NCI-H524 treated with DMSO at 0.1 percent for 48 hours (cell line): ENCODE measurements at regions not wholly inside any gene's neighbourhood (a gene's known extent, or its start where the extent isn't known, plus 50 kb on each side); places are given as distances from the start of the nearest gene placed in this dataset.
"Not testable (repeated sequence)": the region's sequence is repeated elsewhere in the genome, so short reads cannot be mapped to it uniquely, and the experiment has no call there.

ENCODE experiments used
- DNase-seq: peaks from one replicate; lab custom pipeline; 2025; lab: John Stamatoyannopoulos, UW

GRCh38 chr16:85527042-85527766 lies 85.9 kb upstream of the GSE1 start:
- DNase-seq, result no peak

GRCh38 chr16:85527767-85528297 lies 85.3 kb upstream of the GSE1 start:
- no peak for DNase-seq

GRCh38 chr16:85528528-85529387 lies 84.4 kb upstream of the GSE1 start:
- no peak for DNase-seq

- no peak for DNase-seq
Observed at GRCh38 chr16:85529489-85530369, 83.4 kb upstream of the GSE1 start.

GRCh38 chr16:85530370-85530739 lies 82.8 kb upstream of the GSE1 start:
- DNase-seq, result peak; percentile 74

- no peak for DNase-seq
Observed at GRCh38 chr16:85531516-85531915, 81.6 kb upstream of the GSE1 start.

GRCh38 chr16:85532147-85532546 lies 81.0 kb upstream of the GSE1 start:
- DNase-seq, result no peak

GRCh38 chr16:85533593-85533992 lies 79.5 kb upstream of the GSE1 start:
- DNase-seq, result not testable (repeated sequence)

- no peak for DNase-seq
Observed at GRCh38 chr16:85534536-85535351, 78.4 kb upstream of the GSE1 start.

- no peak for DNase-seq
Observed at GRCh38 chr16:85535352-85536072, 77.6 kb upstream of the GSE1 start.

GRCh38 chr16:85536073-85536410 lies 77.1 kb upstream of the GSE1 start:
- DNase-seq, result no peak

GRCh38 chr16:85536411-85537330 lies 76.5 kb upstream of the GSE1 start:
- DNase-seq, result no peak

- DNase-seq, result no peak
Observed at GRCh38 chr16:85537331-85537788, 75.8 kb upstream of the GSE1 start.

- DNase-seq, result no peak
Observed at GRCh38 chr16:85537795-85538401, 75.2 kb upstream of the GSE1 start.

- DNase-seq, result no peak
Observed at GRCh38 chr16:85539084-85539483, 74.0 kb upstream of the GSE1 start.

- no peak for DNase-seq
Observed at GRCh38 chr16:85539629-85540291, 73.4 kb upstream of the GSE1 start.

- DNase-seq, result no peak
Observed at GRCh38 chr16:85541181-85541580, 71.9 kb upstream of the GSE1 start.

- DNase-seq, result no peak
Observed at GRCh38 chr16:85541619-85541979, 71.5 kb upstream of the GSE1 start.
